Suppressor macrophage treated with lipopolysaccharide for 4 hours (primary cell): ENCODE measurements at regions not wholly inside any gene's neighbourhood (a gene's known extent, or its start where the extent isn't known, plus 50 kb on each side); places are given as distances from the start of the nearest gene placed in this dataset.
A peak's percentile ranks its signal among the peaks of the same experiment; 100 is the strongest.
"Not testable (repeated sequence)": the region's sequence is repeated elsewhere in the genome, so short reads cannot be mapped to it uniquely, and the experiment has no call there.

Source experiments
- DNase-seq: peaks from one replicate; pipeline ENCODE4 v3.0.0-alpha.2; 2020

GRCh38 chr1:31485166-31485565, 72.2 kb downstream of the SERINC2 start:
- DNase-seq = no peak

DNA sequence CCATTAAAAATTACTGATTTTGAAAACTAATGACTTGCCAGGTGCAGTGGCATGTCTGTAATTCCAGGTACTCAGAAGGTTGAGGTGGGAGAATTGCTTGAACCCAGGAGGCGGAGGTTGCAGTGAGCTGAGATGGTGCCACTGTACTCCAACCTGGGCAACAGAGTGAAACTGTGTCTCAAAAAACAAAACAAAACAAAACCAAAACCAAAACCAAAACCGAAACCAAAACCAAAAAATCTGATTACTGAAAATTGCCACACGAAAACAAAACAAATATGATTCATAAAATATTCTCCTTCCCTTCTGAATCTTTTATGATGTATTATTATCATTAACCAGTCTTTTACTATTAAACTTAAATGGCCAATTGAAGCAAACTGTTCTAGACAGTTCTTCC, 74.1 kb downstream of the SERINC2 start:
- DNase-seq = peak; percentile 72

DNA sequence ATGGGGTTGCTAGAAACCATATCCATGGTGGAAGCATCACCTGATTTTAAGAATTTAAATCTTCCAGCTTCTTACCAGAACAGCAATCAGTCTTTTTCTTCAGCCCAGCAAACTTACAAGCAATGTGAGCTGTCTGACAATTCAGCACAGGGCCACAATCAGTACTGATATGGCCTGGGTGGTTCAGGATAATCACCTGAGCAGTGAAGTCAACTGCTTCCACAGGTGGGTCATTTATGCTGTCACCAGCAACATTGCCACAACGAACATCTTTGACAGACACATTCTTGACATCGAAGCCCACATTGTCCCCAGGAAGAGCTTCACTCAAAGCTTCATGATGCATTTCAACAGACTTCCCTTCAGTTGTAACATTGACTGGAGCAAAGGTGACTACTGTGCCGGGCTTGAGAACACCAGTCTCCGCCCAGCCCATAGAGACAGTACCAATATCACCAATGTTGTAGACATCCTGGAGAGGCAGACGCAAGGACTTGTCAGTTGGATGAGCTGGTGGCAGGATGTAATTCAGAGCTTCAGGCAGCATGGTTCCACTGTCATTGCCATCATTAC, 74.8 kb downstream of the SERINC2 start:
- no peak for DNase-seq

DNA sequence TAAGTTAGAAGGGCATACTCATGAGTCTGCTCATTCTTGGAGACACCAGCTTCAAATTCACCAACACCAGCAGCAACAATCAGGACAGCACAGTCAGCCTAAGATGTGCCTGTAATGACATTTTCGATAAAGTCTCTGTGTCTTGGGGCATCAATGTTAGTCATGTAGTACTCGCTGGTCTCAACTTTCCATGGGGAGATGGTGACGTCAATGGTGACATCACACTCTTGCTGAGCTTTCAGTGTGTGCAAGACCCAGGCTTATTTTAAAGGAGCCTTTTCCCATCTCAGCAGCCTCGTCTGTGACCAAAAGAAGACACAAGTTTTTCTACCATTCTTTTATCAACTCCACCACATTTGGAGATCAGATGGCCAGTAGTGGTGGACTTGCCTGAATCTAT, 75.5 kb downstream of the SERINC2 start:
- DNase-seq = peak; percentile 43

- DNase-seq = not testable (repeated sequence)
Observed at GRCh38 chr1:31489575-31489974, 76.6 kb downstream of the SERINC2 start.

- not testable (repeated sequence) for DNase-seq
Observed at GRCh38 chr1:31490596-31490995, 77.6 kb downstream of the SERINC2 start.

- DNase-seq = not testable (repeated sequence)
Observed at GRCh38 chr1:31495351-31495750, 81.0 kb upstream of the TINAGL1 start.

DNA sequence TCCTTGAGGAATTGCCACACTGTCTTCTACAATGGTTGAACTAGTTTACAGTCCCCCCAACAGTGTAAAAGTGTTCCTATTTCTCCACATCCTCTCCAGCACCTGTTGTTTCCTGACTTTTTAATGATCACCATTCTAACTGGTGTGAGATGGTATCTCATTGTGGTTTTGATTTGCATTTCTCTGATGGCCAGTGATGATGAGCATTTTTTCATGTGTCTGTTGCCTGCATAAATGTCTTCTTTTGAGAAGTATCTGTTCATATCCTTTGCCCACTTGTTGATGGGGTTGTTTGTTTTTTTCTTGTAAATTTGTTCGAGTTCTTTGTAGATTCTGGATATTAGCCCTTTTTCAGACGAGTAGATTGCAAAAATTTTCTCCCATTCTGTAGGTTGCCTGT, 80.5 kb upstream of the TINAGL1 start:
- DNase-seq = not testable (repeated sequence)

GRCh38 chr1:31497601-31498000, 78.7 kb upstream of the TINAGL1 start:
- no peak for DNase-seq

GRCh38 chr1:31498376-31499040, 77.8 kb upstream of the TINAGL1 start:
- no peak for DNase-seq

DNA sequence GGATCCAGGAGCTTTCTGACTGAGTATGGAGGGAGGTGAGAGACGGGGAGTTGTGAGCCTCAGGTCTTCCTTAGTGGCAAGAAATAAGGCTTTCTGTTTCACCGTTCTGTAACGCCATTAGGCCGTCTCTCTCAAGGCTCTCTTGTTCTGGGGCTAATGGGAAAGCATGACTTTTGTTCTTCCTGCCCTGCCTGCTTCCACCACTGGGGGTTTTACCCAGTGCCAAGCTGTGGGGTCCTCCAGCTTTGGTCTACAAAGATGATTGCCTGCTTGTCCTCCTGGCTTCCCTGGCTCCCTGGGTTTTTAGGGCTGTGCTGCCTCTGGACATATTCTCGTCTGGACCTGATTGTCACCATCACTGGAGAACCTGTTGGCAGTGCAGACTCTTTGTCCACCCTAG, 74.8 kb upstream of the TINAGL1 start:
- DNase-seq = no peak

GRCh38 chr1:31502253-31502652, 74.1 kb upstream of the TINAGL1 start:
- DNase-seq = no peak

GRCh38 chr1:31502926-31503511, 73.3 kb upstream of the TINAGL1 start:
- DNase-seq = no peak

DNA sequence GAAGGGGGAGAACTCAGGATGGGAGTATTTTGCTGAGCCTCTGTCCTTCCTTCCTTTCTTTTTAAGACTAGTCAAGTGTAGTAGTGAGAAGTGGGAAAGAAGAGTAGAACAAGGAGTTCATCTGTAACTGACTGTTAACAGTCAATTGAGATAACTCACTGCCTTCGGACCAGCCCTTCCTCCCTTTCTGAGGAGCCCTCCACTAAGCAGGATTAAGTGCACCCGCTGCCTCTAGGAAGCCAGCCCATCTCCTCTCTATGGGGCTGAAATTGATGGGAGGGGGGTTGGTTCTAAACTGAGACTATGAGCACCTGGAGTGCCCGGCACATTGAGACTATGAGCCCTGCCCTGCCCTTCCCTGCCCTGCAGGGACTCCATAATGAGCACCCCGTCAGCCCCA, 72.7 kb upstream of the TINAGL1 start:
- DNase-seq = no peak

DNA sequence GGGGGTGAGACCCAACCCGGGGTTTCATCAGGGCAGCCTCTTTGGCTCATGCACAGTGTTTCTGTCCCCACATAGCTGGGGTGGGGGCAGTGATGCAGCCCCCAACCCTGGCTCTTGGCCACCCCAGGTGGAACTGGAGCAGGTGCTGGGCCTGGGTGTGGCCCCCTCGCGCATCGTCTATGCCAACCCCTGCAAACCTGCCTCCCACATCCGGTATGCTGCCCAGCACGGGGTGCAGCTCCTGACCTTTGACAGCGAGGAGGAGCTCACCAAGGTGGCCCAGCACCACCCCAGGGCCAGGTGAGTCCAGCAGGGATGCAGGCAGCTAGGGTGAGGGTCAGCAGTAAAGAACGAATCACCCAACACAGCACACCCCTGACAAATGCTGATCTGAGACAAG, 72.3 kb upstream of the TINAGL1 start:
- no peak for DNase-seq

- no peak for DNase-seq
Observed at GRCh38 chr1:31505911-31506497, 70.3 kb upstream of the TINAGL1 start.

GRCh38 chr1:31507221-31507620, 69.1 kb upstream of the TINAGL1 start:
- DNase-seq = no peak

DNA sequence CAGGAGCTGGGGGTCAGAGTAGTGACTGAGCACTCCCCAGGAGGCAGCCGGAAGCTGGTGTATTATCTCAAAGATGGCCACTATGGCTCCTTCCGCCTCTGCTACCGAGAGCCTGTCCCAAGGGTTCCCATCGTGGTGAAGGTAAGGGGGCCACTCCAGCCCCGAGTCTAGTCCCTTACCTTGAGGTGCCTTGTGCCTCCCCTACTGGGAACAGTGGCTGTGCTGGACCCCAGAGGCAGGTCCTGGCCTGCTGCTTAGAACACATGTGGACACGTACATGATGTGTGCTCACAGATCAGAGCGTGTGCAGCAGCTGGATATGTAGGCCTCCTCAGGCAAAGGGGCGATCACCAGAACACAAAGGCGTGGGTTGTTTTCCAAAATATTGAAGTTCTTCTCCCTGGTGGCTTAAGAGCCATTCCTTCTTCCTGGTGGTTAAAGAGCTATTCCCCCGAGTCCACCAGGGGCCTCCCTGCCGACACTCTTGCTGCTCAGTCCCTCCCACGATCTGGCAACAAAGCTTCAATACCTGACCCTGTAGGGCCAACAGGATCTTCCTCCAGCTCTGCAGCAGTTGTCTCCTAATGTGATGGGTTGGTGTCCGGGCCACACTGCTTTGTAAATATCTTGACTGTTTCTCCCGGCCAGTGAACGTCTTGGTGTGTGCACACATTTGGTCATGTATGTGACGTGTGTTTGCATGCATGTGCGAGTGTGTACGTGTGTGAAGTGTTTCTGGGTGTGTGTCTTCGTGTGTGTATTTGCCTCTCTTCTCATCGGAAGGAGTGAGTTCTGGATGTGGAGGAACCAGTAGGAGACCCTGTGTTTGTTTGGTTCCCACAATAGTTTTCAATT, 68.4 kb upstream of the TINAGL1 start:
- no peak for DNase-seq

DNA sequence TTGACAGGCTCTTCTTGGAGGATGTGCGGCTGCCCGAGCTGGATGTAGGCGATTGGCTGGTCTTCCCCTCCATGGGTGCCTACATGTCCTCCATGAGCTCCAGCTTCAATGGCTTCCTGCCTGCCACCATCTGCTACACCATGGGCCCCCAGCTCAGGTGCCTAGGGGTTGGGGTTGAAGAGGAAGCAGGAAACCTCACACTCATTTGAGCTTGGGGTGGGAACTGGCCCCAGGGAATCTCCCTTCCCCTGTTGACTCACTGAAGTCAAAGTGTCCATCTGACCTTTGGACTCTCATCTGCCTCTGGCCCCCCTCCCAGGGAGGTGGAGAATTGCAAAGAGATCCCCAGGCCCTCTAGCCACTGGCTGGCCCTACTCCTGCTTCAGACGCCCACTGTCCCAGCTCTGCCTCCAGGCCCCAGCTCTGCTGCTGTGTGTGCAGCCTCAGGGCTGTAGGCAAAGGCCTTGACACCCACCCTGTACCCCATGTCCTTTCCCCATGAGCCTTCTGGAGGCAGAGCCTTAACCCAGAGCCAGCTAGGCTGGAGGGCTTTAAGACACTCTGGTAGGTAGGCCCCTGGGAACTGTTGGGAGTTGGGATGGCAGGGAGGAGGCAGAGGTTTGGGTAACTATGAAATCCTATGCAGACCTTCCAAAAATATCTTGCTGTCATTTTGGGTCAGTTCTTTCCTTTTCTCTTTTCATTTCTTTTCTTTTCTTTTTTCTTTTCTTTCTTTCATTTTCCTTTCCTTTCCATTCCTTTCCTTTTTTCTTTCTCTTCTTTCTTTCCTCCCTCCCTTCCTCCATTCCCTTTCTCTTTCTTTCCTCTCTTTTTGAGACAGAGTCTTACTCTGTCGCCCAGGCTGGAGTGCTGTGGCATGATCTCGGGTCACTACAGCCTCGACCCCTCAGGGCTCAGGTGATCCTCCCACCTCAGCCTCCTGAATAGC, 66.9 kb upstream of the TINAGL1 start:
- peak; percentile 54 for DNase-seq

GRCh38 chr1:31510304-31510703, 66.0 kb upstream of the TINAGL1 start:
- DNase-seq = no peak

- DNase-seq = no peak
Observed at GRCh38 chr1:31510853-31511789, 65.2 kb upstream of the TINAGL1 start.
